Erythroblast (primary cell): ENCODE measurements at regions not wholly inside any gene's neighbourhood (a gene's known extent, or its start where the extent isn't known, plus 50 kb on each side); places are given as distances from the start of the nearest gene placed in this dataset.

Experiments
- GATA1 ChIP-seq: IDR thresholded peaks from 2 replicates; pipeline ENCODE4 v1.6.1; 2011; ENCODE audit warnings: low read depth, mild to moderate bottlenecking, control low read depth, low read length, moderate library complexity
- POLR2A ChIP-seq: IDR thresholded peaks from 2 replicates; pipeline ENCODE4 v1.6.1; 2011; ENCODE audit warnings: mild to moderate bottlenecking, low read length

DNA sequence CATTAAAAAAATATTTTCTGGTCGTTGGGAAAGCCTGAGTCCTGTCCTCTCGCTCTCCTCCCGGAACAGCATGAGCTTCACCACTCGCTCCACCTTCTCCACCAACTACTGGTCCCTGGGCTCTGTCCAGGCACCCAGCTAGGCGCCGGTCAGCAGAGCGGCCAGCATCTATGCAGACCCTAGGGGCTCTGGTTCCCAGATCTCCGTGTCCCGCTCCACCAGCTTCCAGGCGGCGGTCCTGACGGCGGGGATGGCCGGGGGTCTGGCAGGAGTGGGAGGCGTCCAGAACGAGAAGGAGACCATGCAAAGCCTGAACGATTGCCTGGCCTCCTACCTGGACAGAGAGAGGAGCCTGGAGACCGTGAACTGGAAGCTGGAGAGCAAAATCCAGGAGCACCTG is 807.2 kb upstream of the NDST4 start:
- TF ChIP-seq POLR2A (no peak), GATA1 (no peak)
